Activated CD8-positive, alpha-beta memory T cell treated with anti-CD3 and anti-CD28 coated beads, Interleukin-2, amount 50 U/mL, for 1 hour (primary cell): ENCODE measurements at regions not wholly inside any gene's neighbourhood (a gene's known extent, or its start where the extent isn't known, plus 50 kb on each side); places are given as distances from the start of the nearest gene placed in this dataset.
"Not testable (repeated sequence)": the region's sequence is repeated elsewhere in the genome, so short reads cannot be mapped to it uniquely, and the experiment has no call there.

Source experiments
- DNase-seq: peaks from one replicate; pipeline ENCODE4 v3.0.0-alpha.2; 2020; ENCODE audit errors: extremely low read depth

GRCh38 chr6:140269591-140270165, 895.2 kb upstream of the CITED2 start:
- no peak for DNase-seq

GRCh38 chr6:140264431-140264830, 890.0 kb upstream of the CITED2 start:
- DNase-seq = no peak

- DNase-seq = not testable (repeated sequence)
These were observed 883.9 kb upstream of the CITED2 start for GRCh38 chr6:140258302-140258701.

GRCh38 chr6:140256248-140256647, 881.8 kb upstream of the CITED2 start:
- DNase-seq = no peak

GRCh38 chr6:140253096-140253495, 878.6 kb upstream of the CITED2 start:
- DNase-seq = no peak

- no peak for DNase-seq
These were observed 877.7 kb upstream of the CITED2 start for GRCh38 chr6:140252099-140252498.

- DNase-seq = no peak
These were observed 871.0 kb upstream of the CITED2 start for GRCh38 chr6:140245296-140246040.

GRCh38 chr6:140237251-140237650, 862.8 kb upstream of the CITED2 start:
- DNase-seq = no peak

- no peak for DNase-seq
These were observed 862.3 kb upstream of the CITED2 start for GRCh38 chr6:140236732-140237131.

GRCh38 chr6:140230282-140230681, 855.8 kb upstream of the CITED2 start:
- no peak for DNase-seq

GRCh38 chr6:140228491-140228890, 854.0 kb upstream of the CITED2 start:
- no peak for DNase-seq

- no peak for DNase-seq
These were observed 852.2 kb upstream of the CITED2 start for GRCh38 chr6:140226637-140227036.

- DNase-seq = no peak
These were observed 851.4 kb upstream of the CITED2 start for GRCh38 chr6:140225701-140226436.

GRCh38 chr6:140217283-140217682, 842.8 kb upstream of the CITED2 start:
- DNase-seq = no peak

- no peak for DNase-seq
These were observed 835.3 kb upstream of the CITED2 start for GRCh38 chr6:140209775-140210174.

GRCh38 chr6:140208286-140208685, 833.8 kb upstream of the CITED2 start:
- no peak for DNase-seq

GRCh38 chr6:140205795-140206593, 831.5 kb upstream of the CITED2 start:
- no peak for DNase-seq

- DNase-seq = no peak
These were observed 829.7 kb upstream of the CITED2 start for GRCh38 chr6:140204154-140204553.

GRCh38 chr6:140203661-140204147, 829.3 kb upstream of the CITED2 start:
- DNase-seq = no peak

- no peak for DNase-seq
These were observed 828.6 kb upstream of the CITED2 start for GRCh38 chr6:140202964-140203515.

GRCh38 chr6:140201787-140202458, 827.5 kb upstream of the CITED2 start:
- DNase-seq = no peak
